DND-41 (cell line): ENCODE measurements at regions not wholly inside any gene's neighbourhood (a gene's known extent, or its start where the extent isn't known, plus 50 kb on each side); places are given as distances from the start of the nearest gene placed in this dataset.

Experiments used
- ATAC-seq: fragments of 200-7000 bp; cut with Tn5 transposase; 3 replicates; pipeline ENCODE4 v1.9.1; 2021; ENCODE audit warnings: low read depth; ENCODE audit not compliant: insufficient read depth
- DNase-seq: peaks from one replicate; pipeline ENCODE4 v3.0.0-alpha.2; 2020
- H2AFZ ChIP-seq: 2 replicates; pipeline ENCODE4 v1.6.0; 2012; ENCODE audit warnings: low read depth, low read length
- H3K27ac ChIP-seq: 2 replicates; pipeline ENCODE4 v1.5.1; 2012; ENCODE audit warnings: low read length, inconsistent platforms
- H3K27me3 ChIP-seq: fragments of 200-600 bp; sonication (generic); 2 replicates; pipeline ENCODE4 v1.6.0; 2012; ENCODE audit warnings: low read length, mild to moderate bottlenecking, inconsistent platforms; ENCODE audit not compliant: insufficient read depth, poor library complexity
- H3K36me3 ChIP-seq: 2 replicates; pipeline ENCODE4 v1.5.1; 2012; ENCODE audit warnings: low read length, inconsistent platforms; ENCODE audit not compliant: insufficient read depth
- H3K4me1 ChIP-seq: 2 replicates; pipeline ENCODE4 v1.5.1; 2012; ENCODE audit warnings: mild to moderate bottlenecking, low read length; ENCODE audit not compliant: insufficient read depth
- H3K4me2 ChIP-seq: 2 replicates; pipeline ENCODE4 v1.6.0; 2012; ENCODE audit warnings: mild to moderate bottlenecking, moderate library complexity, low read length, inconsistent platforms; ENCODE audit not compliant: insufficient read depth
- H3K4me3 ChIP-seq, 2 experiments: fragments of 200-600 bp in 1 of 2; shearing (Covaris generic) in 1 of 2; 2 replicates each; pipeline ENCODE4 v1.5.1; 2012 to 2016; ENCODE audit warnings: inconsistent platforms in 2 of 2, low read length in 2 of 2, mild to moderate bottlenecking in 2 of 2, low read depth in 1 of 2, moderate library complexity in 1 of 2
- H3K79me2 ChIP-seq: 2 replicates; pipeline ENCODE4 v1.6.0; 2012; ENCODE audit warnings: low read length, inconsistent platforms; ENCODE audit not compliant: insufficient read depth
- H3K9ac ChIP-seq: 2 replicates; pipeline ENCODE4 v1.6.0; 2012; ENCODE audit warnings: low read depth, mild to moderate bottlenecking, inconsistent platforms, low read length, moderate library complexity
- H3K9me3 ChIP-seq: 2 replicates; pipeline ENCODE4 v1.5.1; 2012; ENCODE audit warnings: low read length, moderate library complexity, mild to moderate bottlenecking, inconsistent platforms; ENCODE audit not compliant: insufficient read depth, severe bottlenecking
- H4K20me1 ChIP-seq: 2 replicates; pipeline ENCODE4 v1.6.0; 2012; ENCODE audit warnings: low read length; ENCODE audit not compliant: insufficient read depth
- CTCF ChIP-seq: IDR thresholded peaks from 2 replicates; pipeline ENCODE4 v1.5.1; 2012; ENCODE audit warnings: borderline replicate concordance, low read length, moderate library complexity, mild to moderate bottlenecking; ENCODE audit not compliant: poor library complexity, severe bottlenecking; ENCODE audit errors: extremely low read depth
- EZH2 ChIP-seq: IDR thresholded peaks from 3 replicates; pipeline ENCODE4 v1.6.1; 2012; ENCODE audit warnings: borderline replicate concordance, low read depth, mild to moderate bottlenecking, moderate library complexity, low read length, inconsistent platforms; ENCODE audit not compliant: severe bottlenecking

- Histone ChIP-seq H3K36me3 (no peaks in the 10 kb centered on the region), H3K4me1 (no peaks in the 10 kb centered on the region), H3K4me2 (no peak overlapping the region), H3K9ac (no peak overlapping the region), H3K79me2 (no peaks in the 10 kb centered on the region), H4K20me1 (no peaks in the 10 kb centered on the region), H3K4me3 (no peak overlapping the region), H2AFZ (no peak overlapping the region), H3K27ac (no peak overlapping the region), H3K27me3 (peaks cover 6% of the 10 kb centered on the region), H3K9me3 (no peaks in the 10 kb centered on the region)
- DNase-seq, result no peak
- no peak for ATAC-seq
- TF ChIP-seq EZH2 (no peak), CTCF (no peak)
These were observed 154.9 kb upstream of the GDNF start for GRCh38 chr5:37994729-37995128.

GRCh38 chr5:37991301-37992299 is 151.8 kb upstream of the GDNF start:
- H2AFZ ChIP-seq, result no peak overlapping the region
- TF ChIP-seq EZH2, result no peak
- no peak for TF ChIP-seq CTCF
- H3K9me3 ChIP-seq, result no peaks in the 10 kb centered on the region
- no peak overlapping the region for H3K4me2 ChIP-seq
- no peaks in the 10 kb centered on the region for H3K79me2 ChIP-seq
- ATAC-seq (no peak), DNase-seq (no peak)
- no peaks in the 10 kb centered on the region for H3K4me1 ChIP-seq
- H4K20me1 ChIP-seq, result no peaks in the 10 kb centered on the region
- no peak overlapping the region for H3K4me3 ChIP-seq
- no peaks in the 10 kb centered on the region for H3K36me3 ChIP-seq
- peaks cover 9% of the 10 kb centered on the region for H3K27me3 ChIP-seq
- H3K9ac ChIP-seq, result no peak overlapping the region
- H3K27ac ChIP-seq, result no peak overlapping the region

GRCh38 chr5:37989884-37990283 is 150.0 kb upstream of the GDNF start:
- no peak overlapping the region for H3K27ac ChIP-seq
- H3K9ac ChIP-seq, result no peak overlapping the region
- no peaks in the 10 kb centered on the region for H3K79me2 ChIP-seq
- ATAC-seq (no peak), DNase-seq (no peak)
- no peak overlapping the region for H2AFZ ChIP-seq
- no peak overlapping the region for H3K4me3 ChIP-seq
- H3K36me3 ChIP-seq, result no peaks in the 10 kb centered on the region
- no peaks in the 10 kb centered on the region for H4K20me1 ChIP-seq
- H3K9me3 ChIP-seq, result no peaks in the 10 kb centered on the region
- H3K27me3 ChIP-seq, result peaks cover 9% of the 10 kb centered on the region
- no peak overlapping the region for H3K4me2 ChIP-seq
- H3K4me1 ChIP-seq, result no peaks in the 10 kb centered on the region
- TF ChIP-seq CTCF (no peak), EZH2 (no peak)
